Stimulated activated naive CD4-positive, alpha-beta T cell (primary cell): ENCODE measurements at regions not wholly inside any gene's neighbourhood (a gene's known extent, or its start where the extent isn't known, plus 50 kb on each side); places are given as distances from the start of the nearest gene placed in this dataset.
"Not testable (repeated sequence)": the region's sequence is repeated elsewhere in the genome, so short reads cannot be mapped to it uniquely, and the experiment has no call there.

Experiments used
- DNase-seq, 6 experiments: peaks; one replicate each; lab custom pipeline; 2025; lab: John Stamatoyannopoulos, UW

- DNase-seq, result not testable (repeated sequence)
These were observed 350.7 kb upstream of the ADAMTS5 start for GRCh38 chr21:27317601-27318000.

- no peak for DNase-seq
These were observed 348.5 kb upstream of the ADAMTS5 start for GRCh38 chr21:27315373-27315772.

- no peak for DNase-seq
These were observed 347.2 kb upstream of the ADAMTS5 start for GRCh38 chr21:27314131-27314530.

GRCh38 chr21:27306791-27307775, 340.2 kb upstream of the ADAMTS5 start:
- no peak for DNase-seq

GRCh38 chr21:27306206-27306605, 339.3 kb upstream of the ADAMTS5 start:
- DNase-seq, result no peak

- no peak for DNase-seq
These were observed 334.3 kb upstream of the ADAMTS5 start for GRCh38 chr21:27301220-27301619.

- no peak for DNase-seq
These were observed 333.9 kb upstream of the ADAMTS5 start for GRCh38 chr21:27300770-27301169.

- DNase-seq, result no peak
These were observed 331.6 kb upstream of the ADAMTS5 start for GRCh38 chr21:27298465-27298864.

- no peak for DNase-seq
These were observed 326.4 kb upstream of the ADAMTS5 start for GRCh38 chr21:27293239-27293638.

GRCh38 chr21:27292783-27293182, 325.9 kb upstream of the ADAMTS5 start:
- DNase-seq, result no peak

- DNase-seq, result no peak
These were observed 325.3 kb upstream of the ADAMTS5 start for GRCh38 chr21:27292229-27292628.

- no peak for DNase-seq
These were observed 324.1 kb upstream of the ADAMTS5 start for GRCh38 chr21:27291006-27291405.

- DNase-seq, result no peak
These were observed 323.1 kb upstream of the ADAMTS5 start for GRCh38 chr21:27290028-27290427.

- DNase-seq, result no peak
These were observed 319.9 kb upstream of the ADAMTS5 start for GRCh38 chr21:27286760-27287159.

- no peak for DNase-seq
These were observed 310.2 kb upstream of the ADAMTS5 start for GRCh38 chr21:27277110-27277509.

- DNase-seq, result no peak
These were observed 308.5 kb upstream of the ADAMTS5 start for GRCh38 chr21:27275294-27275927.

- DNase-seq, result no peak
These were observed 302.8 kb upstream of the ADAMTS5 start for GRCh38 chr21:27269644-27270043.

- DNase-seq, result no peak
These were observed 301.4 kb upstream of the ADAMTS5 start for GRCh38 chr21:27268290-27268689.

GRCh38 chr21:27265949-27266348, 299.1 kb upstream of the ADAMTS5 start:
- no peak for DNase-seq

- no peak for DNase-seq
These were observed 298.6 kb upstream of the ADAMTS5 start for GRCh38 chr21:27265492-27265891.

GRCh38 chr21:27261676-27262075, 294.8 kb upstream of the ADAMTS5 start:
- DNase-seq, result no peak

GRCh38 chr21:27260728-27261127, 293.8 kb upstream of the ADAMTS5 start:
- no peak for DNase-seq

GRCh38 chr21:27258742-27259448, 292.0 kb upstream of the ADAMTS5 start:
- DNase-seq, result no peak
